ENCODE measurements at regions not wholly inside any gene's neighbourhood (a gene's known extent, or its start where the extent isn't known, plus 50 kb on each side); places are given as distances from the start of the nearest gene placed in this dataset.

GRCh38 chr2:234840336-234840735 is 111.5 kb upstream of the SH3BP4 start:
- no peak overlapping the region for H3K4me3 ChIP-seq
- no peak overlapping the region for H3K9ac ChIP-seq (ENCODE audit: low read depth in 2 of 2, low read length in 2 of 2)
- H3K4me1 ChIP-seq = no peaks in the 10 kb centered on the region
- intact Hi-C loops (cut with DNase I) = no loop called here
- H3K36me3 ChIP-seq = no peaks in the 10 kb centered on the region
- H3K27ac ChIP-seq = no peak overlapping the region
- no peak for DNase-seq
- no peaks in the 10 kb centered on the region for H3K27me3 ChIP-seq
- TF ChIP-seq CTCF (IDR thresholded peaks at IDR 0.05) = no peak
- H3K9me3 ChIP-seq = no peaks in the 10 kb centered on the region

GRCh38 chr2:234839285-234839684 is 112.5 kb upstream of the SH3BP4 start:
- no peak overlapping the region for H3K27ac ChIP-seq
- intact Hi-C loops (cut with DNase I) = no loop called here
- no peaks in the 10 kb centered on the region for H3K4me1 ChIP-seq
- H3K9ac ChIP-seq (ENCODE audit: low read depth in 2 of 2, low read length in 2 of 2) = no peak overlapping the region
- H3K4me3 ChIP-seq = no peak overlapping the region
- DNase-seq = no peak
- no peak for TF ChIP-seq CTCF (IDR thresholded peaks at IDR 0.05)
- H3K36me3 ChIP-seq = no peaks in the 10 kb centered on the region
- H3K9me3 ChIP-seq = no peaks in the 10 kb centered on the region
- no peaks in the 10 kb centered on the region for H3K27me3 ChIP-seq

- no peak overlapping the region for H3K9ac ChIP-seq (ENCODE audit: low read depth in 2 of 2, low read length in 2 of 2)
- H3K36me3 ChIP-seq = no peaks in the 10 kb centered on the region
- no peaks in the 10 kb centered on the region for H3K9me3 ChIP-seq
- no peak overlapping the region for H3K4me3 ChIP-seq
- no peak for TF ChIP-seq CTCF (IDR thresholded peaks at IDR 0.05)
- no peaks in the 10 kb centered on the region for H3K27me3 ChIP-seq
- no peaks in the 10 kb centered on the region for H3K4me1 ChIP-seq
- H3K27ac ChIP-seq = no peak overlapping the region
- DNase-seq = no peak
- intact Hi-C loops (cut with DNase I) = no loop called here
Observed at GRCh38 chr2:234836271-234836670, 115.5 kb upstream of the SH3BP4 start.

- no peaks in the 10 kb centered on the region for H3K36me3 ChIP-seq
- TF ChIP-seq CTCF (IDR thresholded peaks at IDR 0.05) = no peak
- H3K4me1 ChIP-seq = no peaks in the 10 kb centered on the region
- H3K9ac ChIP-seq (ENCODE audit: low read depth in 2 of 2, low read length in 2 of 2) = no peak overlapping the region
- H3K4me3 ChIP-seq = no peak overlapping the region
- no peak overlapping the region for H3K27ac ChIP-seq
- H3K27me3 ChIP-seq = no peaks in the 10 kb centered on the region
- intact Hi-C loops (cut with DNase I) = no loop called here
- no peaks in the 10 kb centered on the region for H3K9me3 ChIP-seq
- no peak for DNase-seq
Observed at GRCh38 chr2:234835738-234836137, 116.1 kb upstream of the SH3BP4 start.

GRCh38 chr2:234834228-234834923 is 117.4 kb upstream of the SH3BP4 start:
- intact Hi-C loops (cut with DNase I) = no loop called here
- Histone ChIP-seq H3K36me3 (no peaks in the 10 kb centered on the region), H3K9me3 (no peaks in the 10 kb centered on the region), H3K9ac (ENCODE audit: low read depth in 2 of 2, low read length in 2 of 2) (no peak overlapping the region), H3K27ac (no peak overlapping the region), H3K4me1 (no peaks in the 10 kb centered on the region), H3K27me3 (no peaks in the 10 kb centered on the region), H3K4me3 (no peak overlapping the region)
- no peak for DNase-seq
- no peak for TF ChIP-seq CTCF (IDR thresholded peaks at IDR 0.05)
